Panc1 (cell line): ENCODE measurements at regions not wholly inside any gene's neighbourhood (a gene's known extent, or its start where the extent isn't known, plus 50 kb on each side); places are given as distances from the start of the nearest gene placed in this dataset.

Source experiments
- ATAC-seq: fragments of 200-7000 bp; cut with Tn5 transposase; 2 replicates; pipeline ENCODE4 v1.9.1; 2020; ENCODE audit warnings: mild to moderate bottlenecking, moderate library complexity
- BruUV-seq: library from RNA; stranded (reverse); fragments of 400-500 nt; replicated peaks from 2 replicates; lab custom pipeline; 2021; lab: Mats Ljungman, UMichigan
- CTCF ChIA-PET: fragments of 300-600 bp; sonication (Branson Sonifier 250); formaldehyde crosslinking; loops from one replicate; lab custom pipeline; 2022; ENCODE audit warnings: antibody characterized with exemption; lab: Charles Lee
- POLR2A ChIA-PET: fragments of 300-600 bp; sonication (Branson Sonifier 250); formaldehyde crosslinking; loops from one replicate; lab custom pipeline; 2022; ENCODE audit warnings: antibody characterized with exemption; lab: Charles Lee
- DNase-seq: peaks from one replicate; pipeline ENCODE4 v3.0.0-alpha.2; 2010; ENCODE audit warnings: low read depth, low spot score
- H3K27ac ChIP-seq: 2 replicates; pipeline ENCODE4 v1.5.1; 2011; ENCODE audit warnings: mild to moderate bottlenecking, low read length, inconsistent platforms
- H3K27me3 ChIP-seq: fragments of 200-500 bp; sonication (Bioruptor generic); 2 replicates; pipeline ENCODE4 v1.6.0; 2014; ENCODE audit warnings: low read length, inconsistent platforms; ENCODE audit not compliant: control insufficient read depth, insufficient read depth
- H3K36me3 ChIP-seq: fragments of 200-500 bp; sonication (Bioruptor generic); 2 replicates; pipeline ENCODE4 v1.5.1; 2014; ENCODE audit warnings: inconsistent platforms, mild to moderate bottlenecking, low read length, moderate library complexity; ENCODE audit not compliant: control insufficient read depth, insufficient read depth
- H3K4me1 ChIP-seq: 2 replicates; pipeline ENCODE4 v1.5.1; 2011; ENCODE audit warnings: inconsistent platforms, mild to moderate bottlenecking, low read length, moderate library complexity; ENCODE audit not compliant: control insufficient read depth, insufficient read depth
- H3K4me3 ChIP-seq, 2 experiments: 2 replicates each; pipeline ENCODE4 v1.5.1; 2011 to 2012; ENCODE audit warnings: low read depth in 2 of 2, low read length in 2 of 2, mild to moderate bottlenecking in 2 of 2, inconsistent platforms in 1 of 2, moderate library complexity in 1 of 2
- H3K9me3 ChIP-seq: fragments of 200-500 bp; sonication (Bioruptor generic); 2 replicates; pipeline ENCODE4 v1.5.1; 2014; ENCODE audit warnings: low read depth, mild to moderate bottlenecking, inconsistent platforms, low read length, moderate library complexity; ENCODE audit not compliant: control insufficient read depth, insufficient read depth
- CTCF ChIP-seq: fragments of 450-650 bp; IDR thresholded peaks from 2 replicates; pipeline ENCODE4 v1.5.1; 2017; ENCODE audit warnings: mild to moderate bottlenecking
- POLR2AphosphoS5 ChIP-seq: IDR thresholded peaks from 2 replicates; pipeline ENCODE4 v1.6.1; 2012; ENCODE audit warnings: mild to moderate bottlenecking, low read depth, low read length, moderate library complexity
- REST ChIP-seq, 2 experiments: IDR thresholded peaks; 2 replicates each; pipeline ENCODE4 v1.6.1; 2011 to 2012; ENCODE audit warnings: low read depth in 2 of 2, control low read depth in 1 of 2, low read length in 1 of 2, mild to moderate bottlenecking in 1 of 2, moderate library complexity in 1 of 2; ENCODE audit not compliant: insufficient read depth in 1 of 2
- SIN3A ChIP-seq: IDR thresholded peaks from 2 replicates; pipeline ENCODE4 v1.6.1; 2012; ENCODE audit warnings: low read depth, mild to moderate bottlenecking, low read length, moderate library complexity, borderline replicate concordance; ENCODE audit not compliant: insufficient read depth
- TCF7L2 ChIP-seq: IDR thresholded peaks from 2 replicates; pipeline ENCODE4 v1.6.1; 2011; ENCODE audit warnings: mild to moderate bottlenecking, low read depth, low read length, inconsistent platforms
- in situ Hi-C: cut with HindIII; loops from 2 replicates; pipeline ENCODE4 v1.10.0; 2016; ENCODE audit warnings: low sequenced_read_pairs, low pct_unique_long_range_greater_than_20kb
- intact Hi-C: fragments of 100-400 bp; cut with micrococcal nuclease; formaldehyde crosslinking; loops from one replicate; pipeline ENCODE4 v1.10.0; 2022; ENCODE audit not compliant: unreplicated experiment

- no peaks in the 10 kb centered on the region for H3K27me3 ChIP-seq
- H3K4me1 ChIP-seq = no peaks in the 10 kb centered on the region
- H3K36me3 ChIP-seq = no peaks in the 10 kb centered on the region
- TF ChIP-seq SIN3A = no peak
- no peak for TF ChIP-seq TCF7L2
- no peak for TF ChIP-seq CTCF
- no peak for TF ChIP-seq REST (IDR thresholded peaks at IDR 0.05; ENCODE audit: insufficient read depth in 1 of 2, low read depth in 2 of 2, low read length in 1 of 2)
- TF ChIP-seq POLR2AphosphoS5 = no peak
- intact Hi-C loops (no loop called here), in situ Hi-C loops (no loop called here)
- H3K27ac ChIP-seq = peak overlapping the region; percentile 36; the same call in 1 of the 2 replicates
- POLR2A ChIA-PET = no interaction called here
- BruUV-seq = no TSS peak
- no peak overlapping the region for H3K4me3 ChIP-seq
- CTCF ChIA-PET = no interaction called here
- ATAC-seq (no peak), DNase-seq (no peak)
- peaks cover 17% of the 10 kb centered on the region; the same call in 1 of the 2 replicates for H3K9me3 ChIP-seq
These were observed 60.3 kb upstream of the KRR1 start for GRCh38 chr12:75571656-75572205.

GRCh38 chr12:75571204-75571603 lies 59.8 kb upstream of the KRR1 start:
- CTCF ChIA-PET = no interaction called here
- H3K27me3 ChIP-seq = no peaks in the 10 kb centered on the region
- TF ChIP-seq REST (IDR thresholded peaks at IDR 0.05; ENCODE audit: insufficient read depth in 1 of 2, low read depth in 2 of 2, low read length in 1 of 2) (no peak), POLR2AphosphoS5 (no peak), TCF7L2 (no peak), SIN3A (no peak), CTCF (no peak)
- H3K4me3 ChIP-seq = no peak overlapping the region
- no peak for ATAC-seq
- POLR2A ChIA-PET = no interaction called here
- intact Hi-C loops = no loop called here
- no peaks in the 10 kb centered on the region for H3K4me1 ChIP-seq
- BruUV-seq = no TSS peak
- no peak for DNase-seq
- no peaks in the 10 kb centered on the region for H3K36me3 ChIP-seq
- H3K27ac ChIP-seq = peak overlapping the region; percentile 36; the same call in 1 of the 2 replicates
- peaks cover 17% of the 10 kb centered on the region; the same call in 1 of the 2 replicates for H3K9me3 ChIP-seq
- in situ Hi-C loops = no loop called here
